HEK293 (cell line): ENCODE measurements at regions not wholly inside any gene's neighbourhood (a gene's known extent, or its start where the extent isn't known, plus 50 kb on each side); places are given as distances from the start of the nearest gene placed in this dataset.

ENCODE experiments used
- CTCF ChIA-PET: fragments of 350-600 bp; formaldehyde crosslinking; extraction: SDS; loops from one replicate; lab custom pipeline; 2021; ENCODE audit warnings: antibody characterized with exemption; lab: Yijun Ruan, JAX
- POLR2A ChIA-PET: fragments of 300-600 bp; formaldehyde crosslinking; extraction: SDS; loops from one replicate; lab custom pipeline; 2020; ENCODE audit warnings: antibody characterized with exemption, inconsistent platforms; lab: Yijun Ruan, JAX
- H3K27ac ChIP-seq: fragments of 200-500 bp; sonication (Bioruptor generic); 2 replicates; pipeline ENCODE4 v1.5.1; 2014; ENCODE audit warnings: low read depth, low read length, control low read depth, inconsistent platforms; ENCODE audit errors: extremely low read depth
- H3K36me3 ChIP-seq, 2 experiments: fragments of 200-500 bp in 1 of 2; sonication (Bioruptor generic) in 1 of 2; 1 replicate in 1 of 2; 2 replicates in 1 of 2; pipeline ENCODE4 v1.5.1; 2014 to 2017; ENCODE audit warnings: inconsistent platforms in 2 of 2, low read length in 2 of 2; ENCODE audit not compliant: control insufficient read depth in 2 of 2, insufficient read depth in 1 of 2
- H3K4me1 ChIP-seq: fragments of 200-500 bp; sonication (Bioruptor generic); 2 replicates; pipeline ENCODE4 v1.5.1; 2014; ENCODE audit warnings: mild to moderate bottlenecking, low read length, inconsistent platforms; ENCODE audit not compliant: control insufficient read depth, insufficient read depth
- H3K4me3 ChIP-seq: 2 replicates; pipeline ENCODE4 v1.5.1; 2011; ENCODE audit warnings: low read depth, mild to moderate bottlenecking, control low read depth, low read length, moderate library complexity
- H3K9me3 ChIP-seq: fragments of 200-500 bp; sonication (Bioruptor generic); 2 replicates; pipeline ENCODE4 v1.5.1; 2014; ENCODE audit warnings: low read depth, low read length, inconsistent platforms; ENCODE audit not compliant: control insufficient read depth, insufficient read depth
- GFI1B ChIP-seq: fragments of 450-650 bp; formaldehyde crosslinking; IDR thresholded peaks from 2 replicates; pipeline ENCODE4 v1.5.1; 2016; ENCODE audit warnings: missing biosample characterization, missing genetic modification characterization
- GLI2 ChIP-seq: fragments of 450-650 bp; formaldehyde crosslinking; IDR thresholded peaks from 2 replicates; pipeline ENCODE4; 2017; ENCODE audit warnings: missing biosample characterization, missing genetic modification characterization, low read depth, borderline replicate concordance
- MYNN ChIP-seq: fragments of 450-650 bp; formaldehyde crosslinking; IDR thresholded peaks from 2 replicates; pipeline ENCODE4 v1.5.1; 2016; ENCODE audit warnings: missing biosample characterization, missing genetic modification characterization, borderline replicate concordance
- OSR2 ChIP-seq: fragments of 450-650 bp; formaldehyde crosslinking; IDR thresholded peaks from 2 replicates; pipeline ENCODE4 v1.5.1; 2016; ENCODE audit warnings: missing biosample characterization, missing genetic modification characterization
- PRDM2 ChIP-seq: fragments of 450-650 bp; formaldehyde crosslinking; IDR thresholded peaks from 2 replicates; pipeline ENCODE4 v1.5.1; 2016; ENCODE audit warnings: missing biosample characterization, missing genetic modification characterization, borderline replicate concordance
- ZBTB26 ChIP-seq: fragments of 450-650 bp; formaldehyde crosslinking; optimal IDR thresholded peaks from 2 replicates; pipeline ENCODE3; 2016; ENCODE audit warnings: missing biosample characterization, mild to moderate bottlenecking, missing genetic modification characterization
- ZNF10 ChIP-seq: fragments of 450-650 bp; formaldehyde crosslinking; IDR thresholded peaks from 2 replicates; pipeline ENCODE4 v1.5.1; 2017; ENCODE audit warnings: missing biosample characterization, missing genetic modification characterization
- ZNF146 ChIP-seq: fragments of 450-650 bp; formaldehyde crosslinking; IDR thresholded peaks from 2 replicates; pipeline ENCODE4 v1.5.1; 2016; ENCODE audit warnings: missing biosample characterization, missing genetic modification characterization
- ZNF148 ChIP-seq: fragments of 450-650 bp; formaldehyde crosslinking; IDR thresholded peaks from 2 replicates; pipeline ENCODE4 v1.5.0; 2017; ENCODE audit warnings: missing biosample characterization, missing genetic modification characterization, borderline replicate concordance
- ZNF221 ChIP-seq: fragments of 450-650 bp; formaldehyde crosslinking; IDR thresholded peaks from 2 replicates; pipeline ENCODE4 v1.5.1; 2017; ENCODE audit warnings: missing biosample characterization, missing genetic modification characterization, borderline replicate concordance
- ZNF23 ChIP-seq: fragments of 450-650 bp; formaldehyde crosslinking; IDR thresholded peaks from 2 replicates; pipeline ENCODE4 v1.5.1; 2016; ENCODE audit warnings: missing biosample characterization, missing genetic modification characterization, borderline replicate concordance
- ZNF24 ChIP-seq: fragments of 450-650 bp; formaldehyde crosslinking; IDR thresholded peaks from 2 replicates; pipeline ENCODE4 v1.5.1; 2016; ENCODE audit warnings: missing biosample characterization, missing genetic modification characterization
- ZNF292 ChIP-seq: fragments of 450-650 bp; formaldehyde crosslinking; IDR thresholded peaks from 2 replicates; pipeline ENCODE4 v1.5.1; 2016; ENCODE audit warnings: low read depth, missing biosample characterization, missing genetic modification characterization, borderline replicate concordance
- ZNF311 ChIP-seq: fragments of 450-650 bp; formaldehyde crosslinking; IDR thresholded peaks from 2 replicates; pipeline ENCODE4 v1.5.1; 2017; ENCODE audit warnings: missing biosample characterization, missing genetic modification characterization, borderline replicate concordance
- ZNF350 ChIP-seq: fragments of 450-650 bp; formaldehyde crosslinking; IDR thresholded peaks from 2 replicates; pipeline ENCODE4 v1.5.0; 2017; ENCODE audit warnings: missing biosample characterization, mild to moderate bottlenecking, missing genetic modification characterization
- ZNF37A ChIP-seq: fragments of 450-650 bp; IDR thresholded peaks from 2 replicates; pipeline ENCODE4 v1.5.1; 2018; ENCODE audit warnings: missing biosample characterization, missing genetic modification characterization
- ZNF398 ChIP-seq: fragments of 450-650 bp; formaldehyde crosslinking; IDR thresholded peaks from 2 replicates; pipeline ENCODE4 v1.5.1; 2017; ENCODE audit warnings: missing biosample characterization, missing genetic modification characterization
- ZNF560 ChIP-seq: fragments of 450-650 bp; formaldehyde crosslinking; IDR thresholded peaks from 2 replicates; pipeline ENCODE4 v1.5.1; 2017; ENCODE audit warnings: missing biosample characterization, missing genetic modification characterization, borderline replicate concordance
- ZNF585B ChIP-seq: fragments of 450-650 bp; formaldehyde crosslinking; IDR thresholded peaks from 2 replicates; pipeline ENCODE4 v1.5.1; 2016; ENCODE audit warnings: missing biosample characterization, missing genetic modification characterization
- ZNF596 ChIP-seq: fragments of 450-650 bp; IDR thresholded peaks from 2 replicates; pipeline ENCODE4 v1.5.0; 2018; ENCODE audit warnings: missing biosample characterization, mild to moderate bottlenecking, missing genetic modification characterization, moderate library complexity
- ZNF610 ChIP-seq: fragments of 450-650 bp; formaldehyde crosslinking; IDR thresholded peaks from 2 replicates; pipeline ENCODE4 v1.5.1; 2016; ENCODE audit warnings: missing biosample characterization, missing genetic modification characterization, borderline replicate concordance
- ZNF747 ChIP-seq: fragments of 450-650 bp; formaldehyde crosslinking; IDR thresholded peaks from 2 replicates; pipeline ENCODE4 v1.5.1; 2016; ENCODE audit warnings: missing biosample characterization, missing genetic modification characterization
- ZSCAN18 ChIP-seq: fragments of 450-650 bp; formaldehyde crosslinking; IDR thresholded peaks from 2 replicates; pipeline ENCODE4 v1.5.1; 2016; ENCODE audit warnings: missing biosample characterization, missing genetic modification characterization
- ZSCAN30 ChIP-seq: fragments of 450-650 bp; IDR thresholded peaks from 2 replicates; pipeline ENCODE4 v1.5.1; 2018; ENCODE audit warnings: missing biosample characterization, mild to moderate bottlenecking, missing genetic modification characterization, moderate library complexity

DNA sequence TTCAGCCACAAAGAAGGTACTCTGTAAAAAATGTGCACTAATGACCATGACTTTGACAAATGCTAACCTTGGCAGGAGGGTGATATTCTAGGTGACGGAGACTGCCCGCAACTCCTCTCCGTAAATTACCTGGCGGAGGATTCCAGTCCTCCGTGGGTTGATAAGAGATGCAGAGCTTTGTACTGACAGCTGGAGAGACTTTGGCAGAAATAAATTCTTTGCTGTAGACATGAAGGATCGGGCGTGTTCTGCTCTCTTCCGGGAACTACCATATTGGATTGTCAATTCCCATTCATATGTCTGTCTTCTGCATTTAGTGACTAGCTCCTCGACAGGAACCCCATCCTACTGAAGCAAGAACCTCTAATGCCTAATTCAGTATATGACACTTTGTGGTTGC lies 158.3 kb upstream of the KAZN start:
- CTCF ChIA-PET: interaction anchor here (0.6 kb wide), 1 partner anchor 597 kb away, joined by 4 read pairs; no protein-coding TSS in a partner anchor
- TF ChIP-seq ZNF585B (tag by site-specific recombination) (no peak), ZNF292 (tag by site-specific recombination) (no peak), ZNF398 (no peak), MYNN (no peak), ZNF610 (tag by site-specific recombination) (no peak), ZNF37A (no peak), ZNF146 (tag by site-specific recombination) (no peak), ZNF350 (tag by site-specific recombination) (no peak), ZNF747 (tag by site-specific recombination) (no peak), GLI2 (no peak), ZNF311 (tag by site-specific recombination) (no peak), ZNF148 (tag by site-specific recombination) (no peak), OSR2 (tag by site-specific recombination) (no peak), ZBTB26 (tag by site-specific recombination) (no peak), ZSCAN18 (tag by site-specific recombination) (no peak)
- Histone ChIP-seq H3K27ac (no peak overlapping the region), H3K4me1 (peaks cover 17% of the 10 kb centered on the region), H3K36me3 (no peaks in the 10 kb centered on the region), H3K4me3 (no peak overlapping the region), H3K9me3 (no peaks in the 10 kb centered on the region)
- POLR2A ChIA-PET: no interaction called here

GRCh38 chr1:14440731-14441130 lies 157.8 kb upstream of the KAZN start:
- Histone ChIP-seq H3K4me3 (no peak overlapping the region), H3K27ac (no peak overlapping the region), H3K36me3 (no peaks in the 10 kb centered on the region), H3K4me1 (peaks cover 17% of the 10 kb centered on the region), H3K9me3 (no peaks in the 10 kb centered on the region)
- POLR2A ChIA-PET: no interaction called here
- CTCF ChIA-PET: interaction anchor here (0.7 kb wide), 1 partner anchor 338 kb away, joined by 4 read pairs; no protein-coding TSS in a partner anchor
- TF ChIP-seq GFI1B (tag by site-specific recombination): no peak
- no peak for TF ChIP-seq ZNF596 (tag by site-specific recombination)
- no peak for TF ChIP-seq ZNF10 (tag by site-specific recombination)
- TF ChIP-seq ZNF221: no peak
- TF ChIP-seq ZNF24 (tag by site-specific recombination): no peak
- TF ChIP-seq PRDM2 (tag by site-specific recombination): no peak
- TF ChIP-seq ZSCAN30 (tag by site-specific recombination): no peak
- TF ChIP-seq ZNF560 (tag by site-specific recombination): no peak
- no peak for TF ChIP-seq ZNF23 (tag by site-specific recombination)
